Inflammatory macrophage treated with lipopolysaccharide for 1 hour (primary cell): ENCODE measurements at regions not wholly inside any gene's neighbourhood (a gene's known extent, or its start where the extent isn't known, plus 50 kb on each side); places are given as distances from the start of the nearest gene placed in this dataset.
"Not testable (repeated sequence)": the region's sequence is repeated elsewhere in the genome, so short reads cannot be mapped to it uniquely, and the experiment has no call there.

Experiments used
- DNase-seq, 2 donors: peaks; one replicate each; pipeline ENCODE4 v3.0.0-alpha.2; 2020 to 2022

- peak; percentile 4 to 72 for DNase-seq
Observed at GRCh38 chr18:961644-962355, 57.1 kb downstream of the ADCYAP1 start.

DNA sequence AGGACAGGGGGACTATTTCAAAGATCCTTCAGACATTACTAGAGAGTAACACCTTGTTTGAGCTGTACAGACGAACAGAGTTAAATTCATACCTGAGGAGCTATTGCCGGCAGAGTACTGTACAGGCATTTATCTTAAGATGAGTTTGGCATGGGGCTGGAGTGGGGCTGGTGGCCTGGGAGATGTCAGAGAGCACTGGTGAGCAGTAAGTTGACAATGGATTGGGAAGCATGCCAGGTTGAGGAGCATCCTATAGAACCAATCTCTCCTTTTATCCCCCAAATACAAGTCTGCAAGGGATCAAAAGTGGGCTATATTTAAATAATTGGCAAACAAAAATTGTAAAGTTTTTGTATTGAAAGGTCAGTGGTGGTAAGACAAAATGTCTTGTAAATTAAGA is 58.6 kb downstream of the ADCYAP1 start:
- no peak for DNase-seq

GRCh38 chr18:965921-966758 is 61.5 kb downstream of the ADCYAP1 start:
- no peak for DNase-seq

- no peak for DNase-seq
Observed at GRCh38 chr18:966759-967576, 62.3 kb downstream of the ADCYAP1 start.

- not testable (repeated sequence) for DNase-seq
Observed at GRCh38 chr18:968910-969309, 64.2 kb downstream of the ADCYAP1 start.

GRCh38 chr18:969311-969710 is 64.6 kb downstream of the ADCYAP1 start:
- DNase-seq, result not testable (repeated sequence)

GRCh38 chr18:974606-975005 is 69.9 kb downstream of the ADCYAP1 start:
- not testable (repeated sequence) for DNase-seq

GRCh38 chr18:976393-977128 is 71.9 kb downstream of the ADCYAP1 start:
- not testable (repeated sequence) for DNase-seq

DNA sequence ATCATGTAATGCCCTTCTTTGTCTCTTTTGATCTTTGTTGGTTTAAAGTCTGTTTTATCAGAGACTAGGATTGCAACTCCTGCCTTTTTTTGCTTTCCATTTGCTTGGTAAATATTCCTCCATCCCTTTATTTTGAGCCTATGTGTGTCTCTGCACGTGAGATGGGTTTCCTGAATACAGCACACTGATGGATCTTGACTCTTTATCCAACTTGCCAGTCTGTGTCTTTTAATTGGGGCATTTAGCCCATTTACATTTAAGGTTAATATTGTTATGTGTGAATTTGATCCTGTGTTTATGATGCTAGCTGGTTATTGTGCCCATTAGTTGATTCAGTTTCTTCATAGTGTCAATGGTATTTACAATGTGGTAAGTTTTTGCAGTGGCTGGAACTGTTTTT is 72.7 kb downstream of the ADCYAP1 start:
- DNase-seq, result not testable (repeated sequence)

DNA sequence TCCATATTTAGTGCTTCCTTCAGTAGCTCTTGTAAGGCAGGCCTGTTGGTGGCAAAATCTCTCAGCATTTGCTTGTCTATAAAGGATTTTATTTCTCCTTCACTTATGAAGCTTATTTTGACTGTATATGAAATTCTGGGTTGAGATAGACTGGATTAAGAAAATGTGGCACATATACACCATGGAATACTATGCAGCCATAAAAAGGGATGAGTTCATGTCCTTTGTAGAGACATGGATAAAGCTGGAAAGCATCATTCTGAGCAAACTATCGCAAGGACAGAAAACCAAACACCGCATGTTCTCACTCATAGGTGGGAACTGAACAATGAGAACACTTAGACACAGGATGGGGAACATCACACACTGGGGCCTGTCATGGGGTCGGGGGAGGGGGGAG is 73.1 kb downstream of the ADCYAP1 start:
- DNase-seq, result not testable (repeated sequence)

- DNase-seq, result no peak
Observed at GRCh38 chr18:980586-980985, 75.9 kb downstream of the ADCYAP1 start.

DNA sequence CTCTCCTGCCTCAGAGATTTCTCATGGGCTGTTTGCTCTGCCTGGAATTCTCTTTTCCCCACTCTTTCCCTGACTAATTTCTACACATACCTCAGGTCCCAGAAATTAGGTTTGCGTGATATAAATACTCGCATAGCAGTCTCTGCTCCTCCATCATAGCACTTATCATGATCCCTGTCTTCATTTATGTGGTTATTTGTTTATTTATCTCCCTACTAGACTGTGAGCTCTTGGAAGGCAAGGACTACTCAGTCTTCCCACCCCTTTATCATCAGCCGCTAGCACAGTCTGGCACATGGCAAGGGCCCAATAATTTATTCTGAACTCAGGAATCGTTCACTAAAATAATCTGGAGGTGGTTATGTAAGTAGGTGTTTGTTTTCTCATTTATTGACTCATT is 79.3 kb downstream of the ADCYAP1 start:
- DNase-seq, result no peak

GRCh38 chr18:985212-985661 is 80.6 kb downstream of the ADCYAP1 start:
- DNase-seq, result no peak

GRCh38 chr18:986051-986450 is 81.4 kb downstream of the ADCYAP1 start:
- DNase-seq, result no peak

- no peak for DNase-seq
Observed at GRCh38 chr18:986552-986951, 81.9 kb downstream of the ADCYAP1 start.

DNA sequence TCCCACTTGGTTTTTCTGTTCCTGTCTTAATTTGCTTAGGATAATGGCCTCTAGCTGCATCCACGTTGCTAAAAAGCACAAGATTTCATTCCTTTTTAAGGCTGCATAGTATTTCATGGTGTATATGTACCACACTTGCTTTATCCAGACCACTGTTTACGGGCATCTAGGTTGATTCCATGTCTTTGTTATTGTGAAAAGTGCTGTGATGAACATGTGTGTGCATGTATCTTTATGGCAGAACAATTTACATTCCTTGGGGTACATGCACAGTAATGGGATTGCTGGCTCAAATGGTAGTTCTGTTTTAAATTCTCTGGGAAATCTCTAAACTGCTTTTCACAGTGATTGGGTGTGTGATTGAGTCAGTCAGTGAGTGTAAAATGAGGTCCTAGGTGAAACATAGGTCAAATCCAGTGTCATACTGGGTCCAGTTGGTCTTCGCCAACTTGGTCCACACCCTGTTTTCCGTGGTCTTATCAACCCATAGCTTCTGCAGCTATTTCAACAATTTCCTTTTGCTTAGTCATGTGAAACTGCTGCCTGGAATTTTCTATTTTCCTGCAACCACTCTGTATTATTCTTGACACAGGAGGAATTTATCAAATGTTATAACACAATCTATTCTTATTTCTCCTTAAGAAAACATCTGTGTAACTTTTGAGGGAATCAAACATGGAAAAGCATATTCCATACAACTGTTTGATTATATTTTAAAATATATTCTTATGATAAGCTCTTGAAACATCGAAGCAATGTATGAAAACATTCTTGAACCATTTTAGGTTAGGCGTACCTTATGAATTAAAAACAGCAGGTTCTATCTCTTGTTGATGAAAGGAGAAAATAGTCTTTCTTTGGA is 82.9 kb downstream of the ADCYAP1 start:
- DNase-seq, result no peak

- no peak for DNase-seq
Observed at GRCh38 chr18:989425-989824, 84.8 kb downstream of the ADCYAP1 start.

GRCh38 chr18:990197-990596 is 85.5 kb downstream of the ADCYAP1 start:
- DNase-seq, result no peak

- DNase-seq, result no peak
Observed at GRCh38 chr18:991441-991840, 86.8 kb downstream of the ADCYAP1 start.

GRCh38 chr18:993560-993959 is 88.9 kb downstream of the ADCYAP1 start:
- DNase-seq, result no peak

- DNase-seq, result no peak
Observed at GRCh38 chr18:995629-996028, 91.0 kb downstream of the ADCYAP1 start.

- no peak for DNase-seq
Observed at GRCh38 chr18:997499-997898, 92.8 kb downstream of the ADCYAP1 start.
